HG02870 (cell line): ENCODE measurements at regions not wholly inside any gene's neighbourhood (a gene's known extent, or its start where the extent isn't known, plus 50 kb on each side); places are given as distances from the start of the nearest gene placed in this dataset.

Experiments
- ATAC-seq: cut with Tn5 transposase; IDR thresholded peaks from one replicate; pipeline ENCODE4 v1.9.1; 2021; ENCODE audit warnings: mild to moderate bottlenecking, moderate library complexity; ENCODE audit not compliant: unreplicated experiment

DNA sequence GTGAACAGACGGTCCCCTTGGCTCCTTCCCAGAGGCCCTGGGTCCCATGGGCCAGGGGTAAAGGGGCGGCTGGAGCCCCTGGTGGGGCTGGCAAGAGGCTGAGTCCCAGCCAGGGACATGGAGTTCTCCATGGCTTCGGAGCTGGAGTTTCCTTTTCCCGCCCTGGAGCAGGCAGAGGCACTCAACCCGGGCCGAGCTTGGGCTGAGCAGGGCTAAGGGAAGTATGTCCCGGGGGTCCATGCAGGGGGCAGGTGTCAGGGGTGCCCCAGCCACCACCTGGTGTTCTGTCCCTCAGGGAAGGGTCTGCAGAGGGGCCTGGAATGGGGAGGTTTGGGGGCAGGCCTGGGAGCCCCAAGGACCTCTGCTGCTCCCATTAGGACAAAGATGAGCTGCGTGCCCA is 54.0 kb upstream of the TPM4 start:
- no peak for ATAC-seq

DNA sequence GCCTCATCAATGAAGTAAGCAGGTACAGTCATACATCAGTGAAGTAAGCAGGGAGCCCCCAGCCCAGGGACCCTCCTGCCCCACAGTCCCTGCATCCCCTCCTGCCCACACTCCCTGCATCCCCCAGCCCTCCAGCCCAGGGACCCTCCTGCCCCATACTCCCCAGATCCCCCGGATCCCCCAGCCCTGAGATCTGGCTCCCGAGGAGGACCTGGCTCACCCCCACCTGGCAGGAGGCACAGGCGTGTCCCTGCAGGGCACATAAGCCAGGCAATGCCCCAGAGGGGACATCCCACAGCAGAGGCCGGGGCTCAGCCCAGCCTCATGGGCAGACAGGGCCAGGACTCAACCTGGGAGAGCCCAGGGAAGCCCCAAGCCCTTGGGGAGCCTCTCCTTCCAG is 53.6 kb upstream of the TPM4 start:
- ATAC-seq: no peak

DNA sequence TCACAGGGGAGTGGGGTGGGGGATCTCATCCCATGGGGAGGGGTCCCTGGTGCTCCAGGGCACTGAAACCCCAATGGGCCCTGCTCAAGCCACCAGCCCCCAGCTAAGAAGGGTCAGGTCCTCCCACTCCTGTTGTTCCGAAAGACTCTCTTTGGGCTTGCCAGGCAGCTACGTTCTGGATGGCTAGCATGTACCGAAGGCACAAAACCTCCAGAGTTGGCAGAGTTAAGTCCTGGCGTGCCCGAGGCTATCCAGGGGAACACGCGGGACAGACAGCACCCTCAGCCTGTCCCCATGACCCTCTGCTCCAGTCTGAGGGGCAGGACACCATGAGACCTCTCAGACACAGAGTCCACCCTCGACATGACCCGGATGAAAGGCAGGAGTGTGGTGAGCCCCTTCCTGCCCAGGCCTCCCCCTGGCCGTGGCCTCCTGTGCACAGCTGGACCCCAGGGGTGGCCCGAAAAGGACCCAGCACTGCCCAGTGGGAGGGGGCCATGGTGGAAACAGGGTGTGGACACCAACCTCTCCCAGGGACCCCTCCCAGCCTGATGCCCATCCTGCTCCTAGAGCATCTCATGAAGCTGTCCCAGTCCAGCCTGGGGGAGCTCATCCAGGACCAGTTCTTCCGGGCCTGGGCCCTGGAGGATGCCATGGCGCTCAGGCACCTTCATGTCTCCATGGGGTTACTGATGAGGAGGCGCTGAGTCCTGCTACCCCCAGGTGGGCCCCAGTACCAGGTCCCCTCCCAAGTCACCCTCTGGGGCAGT is 53.0 kb upstream of the TPM4 start:
- no peak for ATAC-seq

DNA sequence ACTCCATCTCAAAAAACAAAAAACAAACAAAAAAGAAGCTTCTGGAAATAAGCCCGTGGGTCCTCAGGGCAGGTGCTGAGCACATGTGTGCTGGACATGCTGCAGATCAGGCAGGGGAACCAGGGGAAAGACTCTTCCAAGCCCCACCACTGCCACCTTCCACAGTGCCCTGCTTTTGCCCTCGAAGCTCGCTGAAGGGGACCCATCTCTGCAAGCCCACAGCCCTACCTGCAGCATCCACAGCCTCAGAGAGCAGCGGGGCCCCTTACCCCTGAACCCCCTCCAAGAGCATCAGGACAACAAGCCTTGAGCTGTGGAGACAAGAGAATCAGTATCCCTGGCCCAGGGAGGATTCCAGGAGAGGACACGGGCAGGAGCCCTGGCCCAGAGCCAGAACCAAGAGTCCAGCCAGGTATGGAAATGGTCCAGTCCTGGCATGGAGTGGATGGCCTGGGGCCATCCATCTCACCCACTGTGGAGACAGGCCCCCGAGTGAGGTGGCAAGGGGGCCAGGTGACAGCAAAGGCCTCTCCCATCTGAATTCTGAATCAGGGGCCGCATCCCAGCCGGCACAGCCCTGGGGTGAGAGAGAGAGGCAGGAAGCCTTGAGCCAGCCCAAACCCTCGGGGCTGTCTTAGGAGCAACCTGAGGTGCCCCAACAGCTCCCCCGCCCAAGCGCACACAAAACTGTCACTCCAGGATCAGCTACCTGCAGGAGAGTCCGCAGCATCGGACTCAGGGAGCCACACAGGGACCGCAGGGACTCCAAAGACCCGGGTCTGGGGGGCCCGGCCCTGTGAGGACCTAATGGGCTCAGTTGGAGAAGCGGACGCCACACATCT is 51.8 kb upstream of the TPM4 start:
- no peak for ATAC-seq

DNA sequence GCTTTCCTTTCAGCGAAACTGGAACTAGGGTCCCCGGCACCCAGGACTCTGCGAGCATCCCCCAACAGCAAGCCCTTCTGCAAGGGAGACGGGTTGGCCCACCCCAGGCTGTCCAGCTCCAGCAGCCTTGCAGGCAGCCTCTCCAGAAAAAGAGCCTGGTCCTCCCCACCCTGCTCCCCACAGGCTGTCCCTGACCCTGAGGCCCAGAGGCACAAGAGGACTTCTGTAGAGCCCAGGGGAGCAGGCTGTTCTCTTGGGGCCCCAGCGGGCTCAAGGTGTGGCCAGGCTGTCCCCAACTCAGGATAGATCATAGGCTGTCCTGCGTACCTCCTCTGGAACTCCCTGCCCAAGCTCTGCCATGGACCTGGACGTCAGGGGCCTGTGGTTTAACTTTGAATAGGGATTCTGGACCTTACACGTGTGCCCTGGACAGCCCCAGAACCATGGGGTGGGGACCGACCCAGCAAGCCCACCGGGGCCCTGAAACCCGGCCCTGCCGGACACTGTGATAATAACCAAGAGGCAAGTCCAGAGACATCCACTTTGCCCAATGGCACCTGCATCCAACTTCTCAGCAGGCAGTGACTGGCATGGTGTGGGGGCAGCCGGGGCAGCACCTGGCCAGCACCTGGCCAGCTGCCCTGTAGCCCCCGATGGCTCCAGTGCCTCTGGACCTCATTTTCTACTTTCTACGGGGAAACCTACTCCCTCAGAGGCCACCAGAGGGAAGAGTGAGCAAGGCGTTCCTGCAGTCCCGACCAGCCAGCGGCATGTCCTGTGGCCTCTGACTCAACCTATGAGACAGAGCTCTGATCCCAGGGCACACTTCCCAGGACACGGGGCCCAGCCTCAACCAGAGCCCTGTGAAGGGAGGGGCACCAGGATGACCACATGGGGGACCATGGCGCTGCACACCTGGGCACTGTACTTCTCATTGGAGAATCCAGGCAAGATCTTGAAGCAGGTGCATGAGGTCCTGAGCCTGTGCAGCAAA is 50.9 kb upstream of the TPM4 start:
- no peak for ATAC-seq

DNA sequence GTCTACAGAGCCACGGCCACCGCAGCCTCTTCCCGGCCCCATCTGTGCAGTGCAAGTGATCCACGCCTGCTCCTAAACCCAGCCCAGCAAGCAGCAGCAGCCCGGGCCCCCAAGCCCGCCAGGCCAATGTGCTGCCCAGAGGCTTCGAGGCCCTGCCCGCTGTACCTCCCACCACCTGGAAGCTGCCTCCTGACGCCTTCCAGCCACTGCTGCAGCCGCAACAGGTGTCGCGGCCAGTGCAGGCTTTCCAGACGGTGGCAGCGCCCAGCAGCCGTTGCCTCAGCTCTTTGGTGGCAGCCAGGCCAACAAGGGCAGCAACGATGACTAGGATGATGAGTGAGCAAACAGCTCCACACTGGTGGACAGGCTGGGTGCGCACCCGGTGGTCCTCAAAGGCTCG is 50.2 kb upstream of the TPM4 start:
- no peak for ATAC-seq
